ENCODE measurements at regions not wholly inside any gene's neighbourhood (a gene's known extent, or its start where the extent isn't known, plus 50 kb on each side); places are given as distances from the start of the nearest gene placed in this dataset.
"Not testable (repeated sequence)": the region's sequence is repeated elsewhere in the genome, so short reads cannot be mapped to it uniquely, and the experiment has no call there.

GRCh38 chr16:6694636-6695035 lies 638.0 kb upstream of the RBFOX1 start:
- no peak for ATAC-seq
- TF ChIP-seq TOX (CRISPR knock-in tag; IDR thresholded peaks at IDR 0.05; ENCODE audit: borderline replicate concordance) = no peak

- not testable (repeated sequence) for ATAC-seq
Measured at GRCh38 chr16:6693418-6693817, 639.2 kb upstream of the RBFOX1 start.

- no peak for TF ChIP-seq ESRRG (CRISPR knock-in tag; IDR thresholded peaks at IDR 0.05)
- no peak for TF ChIP-seq OSR1 (CRISPR knock-in tag; IDR thresholded peaks at IDR 0.05)
- TF ChIP-seq BACH2 (CRISPR knock-in tag; IDR thresholded peaks at IDR 0.05; ENCODE audit: borderline replicate concordance) = no peak
- TF ChIP-seq CSRNP3 (CRISPR knock-in tag; IDR thresholded peaks at IDR 0.05) = no peak
- no peak for TF ChIP-seq ZFP3 (CRISPR knock-in tag; IDR thresholded peaks at IDR 0.05)
- no peak for TF ChIP-seq GLIS3 (CRISPR knock-in tag; IDR thresholded peaks at IDR 0.05)
- no peak for TF ChIP-seq ZC3H10 (CRISPR knock-in tag; IDR thresholded peaks at IDR 0.05)
- no peak for TF ChIP-seq TOX (CRISPR knock-in tag; IDR thresholded peaks at IDR 0.05; ENCODE audit: borderline replicate concordance)
- TF ChIP-seq SNAI2 (CRISPR knock-in tag; IDR thresholded peaks at IDR 0.05) = no peak
- no peak for TF ChIP-seq ZNF8 (CRISPR knock-in tag; IDR thresholded peaks at IDR 0.05)
- no peak for TF ChIP-seq PATZ1 (CRISPR knock-in tag; IDR thresholded peaks at IDR 0.05; ENCODE audit: borderline replicate concordance)
- TF ChIP-seq CSDC2 (CRISPR knock-in tag; IDR thresholded peaks at IDR 0.05) = no peak
- no peak for TF ChIP-seq TCF4 (CRISPR knock-in tag; IDR thresholded peaks at IDR 0.05; ENCODE audit: borderline replicate concordance)
- no peak for TF ChIP-seq RARB (CRISPR knock-in tag; IDR thresholded peaks at IDR 0.05)
- no peak for TF ChIP-seq POU6F1 (CRISPR knock-in tag; IDR thresholded peaks at IDR 0.05; ENCODE audit: borderline replicate concordance, low read depth)
- TF ChIP-seq PPARA (CRISPR knock-in tag; IDR thresholded peaks at IDR 0.05; ENCODE audit: borderline replicate concordance) = no peak
- TF ChIP-seq CREB5 (CRISPR knock-in tag; IDR thresholded peaks at IDR 0.05; ENCODE audit: low read depth) = no peak
- no peak for TF ChIP-seq ZNF565 (CRISPR knock-in tag; conservative IDR thresholded peaks at IDR 0.05; ENCODE audit: low read depth)
- ATAC-seq = no peak
Measured at GRCh38 chr16:6692874-6693273, 639.8 kb upstream of the RBFOX1 start.

GRCh38 chr16:6690741-6691140 lies 641.9 kb upstream of the RBFOX1 start:
- ATAC-seq = no peak
- TF ChIP-seq BACH2 (CRISPR knock-in tag; IDR thresholded peaks at IDR 0.05; ENCODE audit: borderline replicate concordance) (no peak), ZNF565 (CRISPR knock-in tag; conservative IDR thresholded peaks at IDR 0.05; ENCODE audit: low read depth) (no peak), OSR1 (CRISPR knock-in tag; IDR thresholded peaks at IDR 0.05) (no peak), CSRNP3 (CRISPR knock-in tag; IDR thresholded peaks at IDR 0.05) (no peak), TCF4 (CRISPR knock-in tag; IDR thresholded peaks at IDR 0.05; ENCODE audit: borderline replicate concordance) (no peak), RARB (CRISPR knock-in tag; IDR thresholded peaks at IDR 0.05) (no peak), ZC3H10 (CRISPR knock-in tag; IDR thresholded peaks at IDR 0.05) (no peak), ZFP30 (CRISPR knock-in tag; IDR thresholded peaks at IDR 0.05) (no peak), GLIS3 (CRISPR knock-in tag; IDR thresholded peaks at IDR 0.05) (no peak)

GRCh38 chr16:6689643-6690042 lies 643.0 kb upstream of the RBFOX1 start:
- no peak for ATAC-seq
- TF ChIP-seq CSRNP3 (CRISPR knock-in tag; IDR thresholded peaks at IDR 0.05) = no peak
- no peak for TF ChIP-seq ZC3H10 (CRISPR knock-in tag; IDR thresholded peaks at IDR 0.05)
- no peak for TF ChIP-seq POU6F1 (CRISPR knock-in tag; IDR thresholded peaks at IDR 0.05; ENCODE audit: borderline replicate concordance, low read depth)
- TF ChIP-seq PATZ1 (CRISPR knock-in tag; IDR thresholded peaks at IDR 0.05; ENCODE audit: borderline replicate concordance) = no peak
- no peak for TF ChIP-seq CSDC2 (CRISPR knock-in tag; IDR thresholded peaks at IDR 0.05)
- TF ChIP-seq RARB (CRISPR knock-in tag; IDR thresholded peaks at IDR 0.05) = no peak
- TF ChIP-seq SNAI2 (CRISPR knock-in tag; IDR thresholded peaks at IDR 0.05) = no peak

Data from SK-N-SH treated with all-trans-retinoic acid at 6 μM for 48 hours (cell line).